ENCODE measurements at regions not wholly inside any gene's neighbourhood (a gene's known extent, or its start where the extent isn't known, plus 50 kb on each side); places are given as distances from the start of the nearest gene placed in this dataset.

DNA sequence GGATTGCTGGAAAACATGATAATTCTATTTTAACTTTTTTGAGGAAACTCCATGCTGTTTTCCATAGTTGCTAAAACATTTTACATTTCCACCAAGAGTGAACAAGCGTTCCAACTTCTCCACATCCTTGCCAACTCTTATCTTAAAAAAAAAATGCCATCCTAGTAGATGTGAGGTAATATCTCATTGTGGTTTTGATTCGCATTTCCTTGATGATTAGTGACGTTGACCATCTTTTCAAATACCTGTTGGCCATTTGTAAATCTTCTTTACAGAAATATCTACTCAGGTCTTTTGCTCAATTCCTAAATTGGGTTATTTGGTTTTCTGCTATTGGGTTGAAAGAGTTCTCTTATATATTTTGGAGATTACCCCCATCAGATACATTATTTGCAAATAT is 77.4 kb upstream of the CLDN14 start:
- TF ChIP-seq, protein P1, sequence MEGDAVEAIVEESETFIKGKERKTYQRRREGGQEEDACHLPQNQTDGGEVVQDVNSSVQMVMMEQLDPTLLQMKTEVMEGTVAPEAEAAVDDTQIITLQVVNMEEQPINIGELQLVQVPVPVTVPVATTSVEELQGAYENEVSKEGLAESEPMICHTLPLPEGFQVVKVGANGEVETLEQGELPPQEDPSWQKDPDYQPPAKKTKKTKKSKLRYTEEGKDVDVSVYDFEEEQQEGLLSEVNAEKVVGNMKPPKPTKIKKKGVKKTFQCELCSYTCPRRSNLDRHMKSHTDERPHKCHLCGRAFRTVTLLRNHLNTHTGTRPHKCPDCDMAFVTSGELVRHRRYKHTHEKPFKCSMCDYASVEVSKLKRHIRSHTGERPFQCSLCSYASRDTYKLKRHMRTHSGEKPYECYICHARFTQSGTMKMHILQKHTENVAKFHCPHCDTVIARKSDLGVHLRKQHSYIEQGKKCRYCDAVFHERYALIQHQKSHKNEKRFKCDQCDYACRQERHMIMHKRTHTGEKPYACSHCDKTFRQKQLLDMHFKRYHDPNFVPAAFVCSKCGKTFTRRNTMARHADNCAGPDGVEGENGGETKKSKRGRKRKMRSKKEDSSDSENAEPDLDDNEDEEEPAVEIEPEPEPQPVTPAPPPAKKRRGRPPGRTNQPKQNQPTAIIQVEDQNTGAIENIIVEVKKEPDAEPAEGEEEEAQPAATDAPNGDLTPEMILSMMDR (IDR thresholded peaks at IDR 0.05) = no peak
- TF ChIP-seq POLR2A (IDR thresholded peaks at IDR 0.05) = no peak
- intact Hi-C loops (cut with DNase I; ENCODE audit: low total_unique reads) = no loop called here
- 85 to 87% methylated on average over 3 of the region's 3 CpGs for WGBS, 2 donors
- DNase-seq (ENCODE audit: low spot score in 2 of 2) = no peak
- H3K4me3 ChIP-seq (ENCODE audit: low read depth, poor library complexity, severe bottlenecking) = no peak overlapping the region

DNA sequence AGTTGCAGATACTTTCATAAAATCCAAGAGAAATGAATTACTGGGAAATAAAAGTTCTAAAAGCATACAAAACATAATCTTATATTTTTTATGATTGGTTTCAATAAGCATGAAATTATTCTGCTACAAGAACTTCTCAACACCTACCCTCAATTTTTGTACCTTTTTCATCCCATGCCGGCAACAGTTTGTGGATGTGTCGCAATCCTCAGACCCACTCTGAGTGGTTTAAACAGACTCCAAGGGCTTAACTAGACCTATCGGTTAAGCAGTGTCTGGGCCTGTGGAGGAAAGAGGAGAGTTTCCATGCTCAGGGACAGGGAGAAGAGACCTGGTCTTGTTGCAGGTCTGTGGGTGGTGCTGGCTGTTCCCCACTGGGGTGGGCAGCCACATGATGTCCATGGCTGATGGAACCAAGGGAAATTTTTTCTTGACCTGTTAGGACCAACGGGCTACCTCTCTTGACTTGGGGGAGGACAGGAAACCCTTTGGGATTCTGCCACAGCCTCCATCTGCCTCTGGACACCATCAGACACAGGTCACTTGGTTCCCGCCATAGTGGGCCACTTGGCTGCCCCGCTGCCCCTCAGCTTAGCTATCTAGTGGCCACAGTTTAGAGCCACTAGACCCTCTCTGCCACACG is 81.1 kb upstream of the CLDN14 start:
- no peak for DNase-seq (ENCODE audit: low spot score in 2 of 2)
- no peak for TF ChIP-seq POLR2A (IDR thresholded peaks at IDR 0.05)
- TF ChIP-seq, protein P1 (IDR thresholded peaks at IDR 0.05) = no peak
- intact Hi-C loops (cut with DNase I; ENCODE audit: low total_unique reads) = no loop called here
- WGBS, 2 donors = 92 to 93% methylated on average over 7 of the region's 7 CpGs
- no peak overlapping the region for H3K4me3 ChIP-seq (ENCODE audit: low read depth, poor library complexity, severe bottlenecking)

DNA sequence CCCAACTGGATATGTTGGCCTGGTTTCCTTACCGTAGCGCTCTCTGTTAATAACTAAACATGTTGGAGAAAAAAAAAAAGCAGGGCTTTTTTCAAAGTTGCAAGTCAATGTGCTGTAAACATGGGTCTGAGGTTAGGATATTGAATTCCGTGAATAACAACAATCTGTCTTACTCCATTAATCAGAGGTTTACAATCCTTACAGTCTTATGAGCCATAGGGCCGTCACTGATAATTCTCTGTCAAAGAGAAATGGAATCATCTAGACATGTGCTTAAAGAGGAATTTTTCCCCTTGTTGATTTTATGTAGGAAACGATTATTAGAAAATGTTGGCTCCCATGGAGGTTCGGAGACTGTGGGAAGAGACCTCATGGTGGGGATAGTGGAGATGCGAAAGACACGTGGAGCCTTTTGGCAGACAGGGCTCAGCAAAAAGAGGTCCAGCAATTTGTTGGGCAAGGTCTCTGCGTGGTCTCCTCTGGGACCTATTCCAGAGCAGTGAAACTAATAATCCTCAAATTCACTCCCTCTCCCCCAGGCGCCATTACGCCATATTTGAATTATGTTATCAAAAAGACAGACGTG is 83.5 kb upstream of the CLDN14 start:
- intact Hi-C loops (cut with DNase I; ENCODE audit: low total_unique reads) = no loop called here
- 71 to 74% methylated on average over 12 of the region's 12 CpGs for WGBS, 2 donors
- no peak for TF ChIP-seq POLR2A (IDR thresholded peaks at IDR 0.05)
- TF ChIP-seq, protein P1 (IDR thresholded peaks at IDR 0.05) = no peak
- H3K4me3 ChIP-seq (ENCODE audit: low read depth, poor library complexity, severe bottlenecking) = no peak overlapping the region
- DNase-seq (ENCODE audit: low spot score in 2 of 2) = peak in 1 of 2 donors; percentile 14

DNA sequence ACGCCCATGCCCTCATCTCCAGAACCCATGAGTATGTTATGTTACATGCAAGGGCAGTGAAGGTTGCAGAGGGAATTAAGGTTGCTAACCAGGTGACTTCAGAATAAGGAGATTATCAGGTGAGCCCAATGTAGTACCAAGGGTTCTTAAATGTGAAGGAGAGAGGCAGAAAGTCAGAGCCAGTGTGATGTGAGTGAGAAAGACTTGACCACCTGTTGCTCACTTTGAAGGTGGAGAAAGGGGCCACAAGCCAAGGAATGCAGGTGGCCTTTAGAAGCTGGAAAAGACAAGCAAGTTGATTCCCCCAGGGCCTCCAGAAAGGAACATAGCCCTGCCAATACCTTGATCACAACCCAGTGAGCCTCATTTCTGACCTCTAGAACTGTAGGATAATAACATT is 84.7 kb upstream of the CLDN14 start:
- 0% methylated on average over 1 of the region's 1 CpG for WGBS, 2 donors
- intact Hi-C loops (cut with DNase I; ENCODE audit: low total_unique reads) = no loop called here
- H3K4me3 ChIP-seq (ENCODE audit: low read depth, poor library complexity, severe bottlenecking) = no peak overlapping the region
- no peak for TF ChIP-seq POLR2A (IDR thresholded peaks at IDR 0.05)
- TF ChIP-seq, protein P1 (IDR thresholded peaks at IDR 0.05) = no peak
- DNase-seq (ENCODE audit: low spot score in 2 of 2) = peak in 1 of 2 donors; percentile 10

DNA sequence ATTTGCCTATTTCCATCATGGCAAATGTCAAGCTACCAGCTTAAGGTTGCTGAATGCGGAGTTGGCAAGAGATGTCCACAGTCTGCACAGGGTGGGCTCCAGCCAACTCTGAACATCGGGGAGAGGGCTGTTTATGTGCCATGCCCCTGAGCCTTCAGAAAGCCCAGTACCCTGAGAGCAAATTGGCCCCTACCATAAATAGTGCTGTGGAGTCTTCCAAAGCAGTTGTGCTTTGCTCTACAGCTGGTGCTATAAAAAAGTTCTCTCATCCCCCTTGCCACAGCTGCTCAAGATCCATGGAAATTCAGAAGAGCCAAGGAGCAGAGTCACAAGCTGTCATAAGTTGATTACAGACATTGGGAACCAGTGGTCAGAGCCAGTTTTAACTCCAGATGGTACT is 85.6 kb upstream of the CLDN14 start:
- intact Hi-C loops (cut with DNase I; ENCODE audit: low total_unique reads) = no loop called here
- no peak for DNase-seq (ENCODE audit: low spot score in 2 of 2)
- no peak overlapping the region for H3K4me3 ChIP-seq (ENCODE audit: low read depth, poor library complexity, severe bottlenecking)
- no peak for TF ChIP-seq POLR2A (IDR thresholded peaks at IDR 0.05)
- TF ChIP-seq, protein P1 (IDR thresholded peaks at IDR 0.05) = no peak
- WGBS, 2 donors = 68 to 75% methylated on average over 2 of the region's 2 CpGs

DNA sequence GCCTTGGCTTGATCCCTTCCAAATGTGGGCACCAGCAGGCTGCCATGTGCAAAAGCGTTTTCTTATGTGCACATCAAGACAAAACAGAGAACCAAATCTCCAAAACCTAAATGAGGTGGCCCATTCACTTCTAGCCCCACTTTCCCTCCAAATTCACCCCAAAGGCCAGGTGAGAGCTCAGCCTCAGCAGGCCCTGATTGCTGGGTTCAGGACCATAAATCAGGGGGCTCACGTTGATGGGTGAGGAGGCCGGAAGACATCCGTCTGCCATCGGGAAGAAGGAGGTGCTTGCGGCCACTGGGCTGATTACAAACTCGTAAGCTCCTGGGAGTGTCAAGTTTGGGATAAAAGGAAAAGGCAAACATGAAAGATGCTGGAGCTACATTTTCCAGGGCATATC is 86.7 kb upstream of the CLDN14 start:
- no peak overlapping the region for H3K4me3 ChIP-seq (ENCODE audit: low read depth, poor library complexity, severe bottlenecking)
- TF ChIP-seq POLR2A (IDR thresholded peaks at IDR 0.05) = no peak
- TF ChIP-seq, protein P1 (IDR thresholded peaks at IDR 0.05) = no peak
- intact Hi-C loops (cut with DNase I; ENCODE audit: low total_unique reads) = no loop called here
- 39 to 59% methylated on average over 7 of the region's 7 CpGs for WGBS, 2 donors
- no peak for DNase-seq (ENCODE audit: low spot score in 2 of 2)
